ENCODE measurements at regions not wholly inside any gene's neighbourhood (a gene's known extent, or its start where the extent isn't known, plus 50 kb on each side); places are given as distances from the start of the nearest gene placed in this dataset.

- Histone ChIP-seq H3K4me2 (ENCODE audit: control insufficient read depth, insufficient read depth) (no peak overlapping the region), H3K9ac (ENCODE audit: control insufficient read depth, insufficient read depth, low read length) (no peak overlapping the region), H3K36me3 (ENCODE audit: control insufficient read depth in 2 of 2, insufficient read depth in 2 of 2, low read length in 1 of 2) (no peaks in the 10 kb centered on the region), H4K20me1 (ENCODE audit: control insufficient read depth, insufficient read depth) (no peaks in the 10 kb centered on the region), H3K27ac (ENCODE audit: control insufficient read depth, insufficient read depth) (no peak overlapping the region), H3K79me2 (ENCODE audit: control insufficient read depth, insufficient read depth, low read length) (no peaks in the 10 kb centered on the region), H3K9me3 (replicated peaks; ENCODE audit: control insufficient read depth, insufficient read depth, low read length) (no peaks in the 10 kb centered on the region), H2AFZ (ENCODE audit: control insufficient read depth, low read depth, low read length) (no peak overlapping the region), H3K4me3 (no peak overlapping the region), H3K4me1 (ENCODE audit: control insufficient read depth, insufficient read depth, low read length) (no peaks in the 10 kb centered on the region), H3K27me3 (replicated peaks in 1 of 2; ENCODE audit: control insufficient read depth in 2 of 2, insufficient read depth in 2 of 2, low read length in 1 of 2) (no peaks in the 10 kb centered on the region)
- ATAC-seq, result no peak
- ChIA-PET POLR2A (no interaction called here), RAD21 (ENCODE audit: unreplicated experiment) (no interaction called here), CTCF (interaction anchor here (2.3 kb wide), 1 partner anchor 14 kb away, joined by 11 read pairs; no protein-coding TSS in a partner anchor), SMC1A (ENCODE audit: uncharacterized antibody, unreplicated experiment) (no interaction called here)
- FAIRE-seq, result no peak
- intact Hi-C loops (cut with micrococcal nuclease; ENCODE audit: unreplicated experiment) (no loop called here), in situ Hi-C loops (cut with MboI) (no loop called here)
- 90% methylated on average over 22 of the region's 32 CpGs for WGBS (ENCODE audit: insufficient coverage, insufficient replicate concordance, low lambda C conversion rate, missing lambda C conversion rate)
- DNase-seq (ENCODE audit: low read depth, low spot score), result no peak
- no TSS peak for BruUV-seq (replicated peaks)
- TF ChIP-seq SUPT20H (IDR thresholded peaks at IDR 0.05; ENCODE audit: borderline replicate concordance, control insufficient read depth, low read depth, low read length), result no peak
- TF ChIP-seq BCL11A (IDR thresholded peaks at IDR 0.05; ENCODE audit: low read depth, low read length), result no peak
- TF ChIP-seq ZBTB4 (CRISPR knock-in tag; IDR thresholded peaks at IDR 0.05), result no peak
- TF ChIP-seq MYC (IDR thresholded peaks at IDR 0.05; ENCODE audit: insufficient read depth, insufficient read length, insufficient replicate concordance, low read length, severe bottlenecking), result no peak
- no peak for TF ChIP-seq JUND (IDR thresholded peaks at IDR 0.05; ENCODE audit: low read depth, low read length)
- no peak for TF ChIP-seq TAF1 (IDR thresholded peaks at IDR 0.05; ENCODE audit: borderline replicate concordance, low read depth, low read length)
- TF ChIP-seq PRDM15 (CRISPR knock-in tag; IDR thresholded peaks at IDR 0.05), result no peak
- no peak for TF ChIP-seq CBX3 (IDR thresholded peaks at IDR 0.05; ENCODE audit: borderline replicate concordance, low read depth)
- TF ChIP-seq ZNF687 (IDR thresholded peaks at IDR 0.05), result no peak
- no peak for TF ChIP-seq SMAD5 (IDR thresholded peaks at IDR 0.05; ENCODE audit: low read depth)
- TF ChIP-seq TCF7 (IDR thresholded peaks at IDR 0.05; ENCODE audit: borderline replicate concordance), result no peak
- TF ChIP-seq IRF4 (IDR thresholded peaks at IDR 0.05; ENCODE audit: low read depth, low read length), result no peak
- TF ChIP-seq STAT3 (IDR thresholded peaks at IDR 0.05; ENCODE audit: low read depth, low read length), result no peak
- no peak for TF ChIP-seq YBX1 (IDR thresholded peaks at IDR 0.05)
- no peak for TF ChIP-seq GATAD2B (conservative IDR thresholded peaks at IDR 0.05; ENCODE audit: low read depth)
These were observed 285.9 kb downstream of the CHL1 start for GRCh38 chr3:482479-482878.

All from GM12878 (cell line).